Vagina (tissue), 2 donors: ENCODE measurements at regions not wholly inside any gene's neighbourhood (a gene's known extent, or its start where the extent isn't known, plus 50 kb on each side); places are given as distances from the start of the nearest gene placed in this dataset.

Experiments
- POLR2A ChIP-seq, 2 donors: fragments of 450-650 bp; IDR thresholded peaks; one replicate each; pipeline ENCODE4 v1.6.1; 2017; ENCODE audit warnings: antibody characterized with exemption in 2 of 2, mild to moderate bottlenecking in 2 of 2, moderate library complexity in 2 of 2
- POLR2AphosphoS5 ChIP-seq, 2 donors: sonication (generic); formaldehyde crosslinking; IDR thresholded peaks; one replicate each; pipeline ENCODE4 v1.9.0; 2017; ENCODE audit warnings: antibody characterized with exemption in 2 of 2, mild to moderate bottlenecking in 2 of 2, low read depth in 1 of 2; ENCODE audit not compliant: insufficient read depth in 1 of 2
- TF ChIP-seq, protein P1 (sequence below), 3 experiments: fragments of 450-650 bp in 2 of 3; fragments of 200-600 bp in 1 of 3; sonication (generic) in 1 of 3; IDR thresholded peaks; one replicate each; pipeline ENCODE4 v1.5.1; 2017 to 2019; ENCODE audit warnings: antibody characterized with exemption in 3 of 3, mild to moderate bottlenecking in 2 of 3, moderate library complexity in 2 of 3

DNA sequence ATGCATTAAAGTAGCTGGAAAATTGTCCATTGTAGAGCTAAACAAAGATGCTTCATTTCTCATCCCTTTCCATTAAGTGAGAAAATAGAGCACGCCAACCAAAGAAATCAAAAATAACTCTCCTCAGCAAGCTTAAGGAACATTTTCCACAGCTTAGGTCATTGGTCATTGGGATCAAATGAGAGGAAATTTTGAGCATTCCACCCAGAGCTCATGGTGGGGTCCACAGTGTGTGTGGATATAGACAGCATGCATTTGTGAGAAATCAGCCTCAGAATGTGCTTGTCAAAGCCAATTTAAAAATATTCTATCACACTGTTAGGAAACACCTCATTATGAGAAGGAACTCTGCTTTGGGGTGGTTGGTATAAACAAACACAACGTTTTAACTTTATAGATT, 97.2 kb downstream of the HDGFL1 start:
- TF ChIP-seq, protein P1, sequence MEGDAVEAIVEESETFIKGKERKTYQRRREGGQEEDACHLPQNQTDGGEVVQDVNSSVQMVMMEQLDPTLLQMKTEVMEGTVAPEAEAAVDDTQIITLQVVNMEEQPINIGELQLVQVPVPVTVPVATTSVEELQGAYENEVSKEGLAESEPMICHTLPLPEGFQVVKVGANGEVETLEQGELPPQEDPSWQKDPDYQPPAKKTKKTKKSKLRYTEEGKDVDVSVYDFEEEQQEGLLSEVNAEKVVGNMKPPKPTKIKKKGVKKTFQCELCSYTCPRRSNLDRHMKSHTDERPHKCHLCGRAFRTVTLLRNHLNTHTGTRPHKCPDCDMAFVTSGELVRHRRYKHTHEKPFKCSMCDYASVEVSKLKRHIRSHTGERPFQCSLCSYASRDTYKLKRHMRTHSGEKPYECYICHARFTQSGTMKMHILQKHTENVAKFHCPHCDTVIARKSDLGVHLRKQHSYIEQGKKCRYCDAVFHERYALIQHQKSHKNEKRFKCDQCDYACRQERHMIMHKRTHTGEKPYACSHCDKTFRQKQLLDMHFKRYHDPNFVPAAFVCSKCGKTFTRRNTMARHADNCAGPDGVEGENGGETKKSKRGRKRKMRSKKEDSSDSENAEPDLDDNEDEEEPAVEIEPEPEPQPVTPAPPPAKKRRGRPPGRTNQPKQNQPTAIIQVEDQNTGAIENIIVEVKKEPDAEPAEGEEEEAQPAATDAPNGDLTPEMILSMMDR (IDR thresholded peaks at IDR 0.05): no peak
- TF ChIP-seq POLR2A (IDR thresholded peaks at IDR 0.05) (no peak), POLR2AphosphoS5 (IDR thresholded peaks at IDR 0.05; ENCODE audit: insufficient read depth in 1 of 2, low read depth in 1 of 2) (no peak)
